ENCODE measurements at regions not wholly inside any gene's neighbourhood (a gene's known extent, or its start where the extent isn't known, plus 50 kb on each side); places are given as distances from the start of the nearest gene placed in this dataset.
"Not testable (repeated sequence)": the region's sequence is repeated elsewhere in the genome, so short reads cannot be mapped to it uniquely, and the experiment has no call there.

GRCh38 chr2:82326180-82326767 is 2021.7 kb upstream of the LRRTM1 start:
- not testable (repeated sequence) for DNase-seq (ENCODE audit: low read depth in 2 of 2)

GRCh38 chr2:82320296-82320695 is 2015.7 kb upstream of the LRRTM1 start:
- no peak for DNase-seq (ENCODE audit: low read depth in 2 of 2)

- no peak for DNase-seq (ENCODE audit: low read depth in 2 of 2)
Measured at GRCh38 chr2:82317012-82317411, 2012.5 kb upstream of the LRRTM1 start.

- DNase-seq (ENCODE audit: low read depth in 2 of 2) = no peak
Measured at GRCh38 chr2:82316586-82316985, 2012.0 kb upstream of the LRRTM1 start.

GRCh38 chr2:82314836-82315472 is 2010.4 kb upstream of the LRRTM1 start:
- DNase-seq (ENCODE audit: low read depth in 2 of 2) = no peak

- DNase-seq (ENCODE audit: low read depth in 2 of 2) = no peak
Measured at GRCh38 chr2:82307511-82307910, 2003.0 kb upstream of the LRRTM1 start.

GRCh38 chr2:82301506-82301905 is 1997.0 kb upstream of the LRRTM1 start:
- DNase-seq (ENCODE audit: low read depth in 2 of 2) = no peak

GRCh38 chr2:82289446-82289845 is 1984.9 kb upstream of the LRRTM1 start:
- no peak for DNase-seq (ENCODE audit: low read depth in 2 of 2)

- no peak for DNase-seq (ENCODE audit: low read depth in 2 of 2)
Measured at GRCh38 chr2:82283075-82283474, 1978.5 kb upstream of the LRRTM1 start.

- DNase-seq (ENCODE audit: low read depth in 2 of 2) = no peak
Measured at GRCh38 chr2:82282111-82282882, 1977.7 kb upstream of the LRRTM1 start.

- no peak for DNase-seq (ENCODE audit: low read depth in 2 of 2)
Measured at GRCh38 chr2:82279367-82279766, 1974.8 kb upstream of the LRRTM1 start.

- no peak for DNase-seq (ENCODE audit: low read depth in 2 of 2)
Measured at GRCh38 chr2:82278416-82278815, 1973.9 kb upstream of the LRRTM1 start.

GRCh38 chr2:82275599-82275998 is 1971.0 kb upstream of the LRRTM1 start:
- no peak for DNase-seq (ENCODE audit: low read depth in 2 of 2)

- no peak for DNase-seq (ENCODE audit: low read depth in 2 of 2)
Measured at GRCh38 chr2:82268446-82268845, 1963.9 kb upstream of the LRRTM1 start.

- no peak for DNase-seq (ENCODE audit: low read depth in 2 of 2)
Measured at GRCh38 chr2:82260521-82260920, 1956.0 kb upstream of the LRRTM1 start.

GRCh38 chr2:82259551-82259950 is 1955.0 kb upstream of the LRRTM1 start:
- DNase-seq (ENCODE audit: low read depth in 2 of 2) = no peak

- DNase-seq (ENCODE audit: low read depth in 2 of 2) = no peak
Measured at GRCh38 chr2:82257796-82258555, 1953.4 kb upstream of the LRRTM1 start.

GRCh38 chr2:82256983-82257632 is 1952.6 kb upstream of the LRRTM1 start:
- no peak for DNase-seq (ENCODE audit: low read depth in 2 of 2)

- no peak for DNase-seq (ENCODE audit: low read depth in 2 of 2)
Measured at GRCh38 chr2:82256288-82256687, 1951.7 kb upstream of the LRRTM1 start.

GRCh38 chr2:82254728-82255127 is 1950.2 kb upstream of the LRRTM1 start:
- DNase-seq (ENCODE audit: low read depth in 2 of 2) = no peak

- no peak for DNase-seq (ENCODE audit: low read depth in 2 of 2)
Measured at GRCh38 chr2:82246220-82246775, 1941.7 kb upstream of the LRRTM1 start.
